ENCODE measurements at regions not wholly inside any gene's neighbourhood (a gene's known extent, or its start where the extent isn't known, plus 50 kb on each side); places are given as distances from the start of the nearest gene placed in this dataset.

DNA sequence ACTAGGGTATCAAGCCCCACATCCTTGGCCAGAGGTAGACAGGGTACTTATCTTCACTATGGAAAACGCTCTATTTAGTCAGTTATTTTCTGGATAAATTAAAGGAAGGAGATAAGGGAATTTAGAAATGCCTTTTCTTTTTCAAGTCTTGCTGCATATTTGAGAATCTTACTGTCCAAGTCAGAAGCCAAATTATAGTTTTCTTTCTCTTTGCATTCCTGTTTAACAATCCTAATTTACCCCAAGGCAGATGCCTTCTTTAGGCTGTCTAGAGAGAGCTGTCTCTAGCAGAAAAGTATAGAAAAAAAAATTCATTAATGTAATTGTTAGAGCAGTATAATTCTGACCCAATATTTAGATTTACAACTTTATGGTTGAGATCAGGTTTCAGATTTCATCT lies 64.4 kb upstream of the TBC1D5 start:
- TF ChIP-seq CTCF (IDR thresholded peaks at IDR 0.05) (no peak), POLR2A (IDR thresholded peaks at IDR 0.05) (no peak), POLR2AphosphoS5 (IDR thresholded peaks at IDR 0.05) (no peak)
